ENCODE measurements at regions not wholly inside any gene's neighbourhood (a gene's known extent, or its start where the extent isn't known, plus 50 kb on each side); places are given as distances from the start of the nearest gene placed in this dataset.
"Not testable (repeated sequence)": the region's sequence is repeated elsewhere in the genome, so short reads cannot be mapped to it uniquely, and the experiment has no call there.

- TF ChIP-seq CTCF (IDR thresholded peaks at IDR 0.05); ETV6 (CRISPR knock-in tag; IDR thresholded peaks at IDR 0.05); USF2 (CRISPR knock-in tag; IDR thresholded peaks at IDR 0.05): not testable (repeated sequence)
- TF ChIP-seq, protein P1, sequence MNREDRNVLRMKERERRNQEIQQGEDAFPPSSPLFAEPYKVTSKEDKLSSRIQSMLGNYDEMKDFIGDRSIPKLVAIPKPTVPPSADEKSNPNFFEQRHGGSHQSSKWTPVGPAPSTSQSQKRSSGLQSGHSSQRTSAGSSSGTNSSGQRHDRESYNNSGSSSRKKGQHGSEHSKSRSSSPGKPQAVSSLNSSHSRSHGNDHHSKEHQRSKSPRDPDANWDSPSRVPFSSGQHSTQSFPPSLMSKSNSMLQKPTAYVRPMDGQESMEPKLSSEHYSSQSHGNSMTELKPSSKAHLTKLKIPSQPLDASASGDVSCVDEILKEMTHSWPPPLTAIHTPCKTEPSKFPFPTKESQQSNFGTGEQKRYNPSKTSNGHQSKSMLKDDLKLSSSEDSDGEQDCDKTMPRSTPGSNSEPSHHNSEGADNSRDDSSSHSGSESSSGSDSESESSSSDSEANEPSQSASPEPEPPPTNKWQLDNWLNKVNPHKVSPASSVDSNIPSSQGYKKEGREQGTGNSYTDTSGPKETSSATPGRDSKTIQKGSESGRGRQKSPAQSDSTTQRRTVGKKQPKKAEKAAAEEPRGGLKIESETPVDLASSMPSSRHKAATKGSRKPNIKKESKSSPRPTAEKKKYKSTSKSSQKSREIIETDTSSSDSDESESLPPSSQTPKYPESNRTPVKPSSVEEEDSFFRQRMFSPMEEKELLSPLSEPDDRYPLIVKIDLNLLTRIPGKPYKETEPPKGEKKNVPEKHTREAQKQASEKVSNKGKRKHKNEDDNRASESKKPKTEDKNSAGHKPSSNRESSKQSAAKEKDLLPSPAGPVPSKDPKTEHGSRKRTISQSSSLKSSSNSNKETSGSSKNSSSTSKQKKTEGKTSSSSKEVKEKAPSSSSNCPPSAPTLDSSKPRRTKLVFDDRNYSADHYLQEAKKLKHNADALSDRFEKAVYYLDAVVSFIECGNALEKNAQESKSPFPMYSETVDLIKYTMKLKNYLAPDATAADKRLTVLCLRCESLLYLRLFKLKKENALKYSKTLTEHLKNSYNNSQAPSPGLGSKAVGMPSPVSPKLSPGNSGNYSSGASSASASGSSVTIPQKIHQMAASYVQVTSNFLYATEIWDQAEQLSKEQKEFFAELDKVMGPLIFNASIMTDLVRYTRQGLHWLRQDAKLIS (CRISPR knock-in tag; IDR thresholded peaks at IDR 0.05; ENCODE audit: borderline replicate concordance), result not testable (repeated sequence)
Measured at GRCh38 chr3:17860840-17861471, 118.5 kb upstream of the TBC1D5 start.

All from WTC11 (cell line).